Skin epidermis (tissue), 12 donors: ENCODE measurements at regions not wholly inside any gene's neighbourhood (a gene's known extent, or its start where the extent isn't known, plus 50 kb on each side); places are given as distances from the start of the nearest gene placed in this dataset.

Source experiments
- H3K27ac ChIP-seq, 21 experiments: fragments of 200-600 bp; sonication (generic) in 11 of 21; one replicate each; pipeline ENCODE4 v1.5.0; 2020; ENCODE audit warnings: mild to moderate bottlenecking in 3 of 21, inconsistent platforms in 2 of 21, moderate library complexity in 2 of 21
- H3K4me3 ChIP-seq, 7 experiments: fragments of 200-600 bp; sonication (generic) in 2 of 7; one replicate each; pipeline ENCODE4 v1.5.0; 2020; ENCODE audit warnings: inconsistent platforms in 2 of 7, mild to moderate bottlenecking in 2 of 7, moderate library complexity in 1 of 7

DNA sequence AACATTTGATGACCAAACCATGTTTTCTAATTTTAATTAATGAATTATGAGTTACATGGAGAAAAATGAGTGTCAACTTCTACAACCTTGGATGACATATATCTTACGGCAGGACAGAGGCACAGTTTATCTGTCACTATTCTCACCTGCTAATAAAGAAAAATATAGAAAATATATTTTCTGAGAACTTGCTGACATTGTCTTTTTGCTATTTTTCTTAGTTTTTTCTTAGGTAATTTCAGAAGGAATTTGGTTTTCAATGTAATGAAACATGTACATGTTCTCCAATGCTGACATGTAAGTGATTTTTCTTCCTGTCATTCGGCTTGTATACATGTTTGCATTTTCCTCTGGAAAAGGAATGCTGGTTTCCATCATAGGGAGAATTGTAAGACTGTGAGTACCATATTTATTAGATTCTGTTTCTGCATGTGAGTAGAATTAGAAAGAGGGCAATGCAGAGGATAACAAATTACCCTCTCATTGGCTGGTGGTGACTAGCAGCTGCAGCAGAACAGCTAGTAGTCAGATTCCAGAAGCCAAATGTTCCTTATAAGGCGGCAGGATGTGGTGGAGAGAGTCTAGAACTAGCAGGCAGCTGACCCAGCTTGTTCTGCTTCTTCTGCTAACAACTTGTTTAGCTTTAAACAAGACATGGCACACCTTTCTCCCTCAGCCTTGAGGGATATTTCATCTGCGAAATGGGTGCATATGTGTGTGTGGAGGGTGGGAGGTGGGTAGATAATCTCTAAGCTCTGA lies 132.8 kb upstream of the SPACA1 start:
- H3K4me3 ChIP-seq = no peak overlapping the region
- H3K27ac ChIP-seq = no peak overlapping the region

DNA sequence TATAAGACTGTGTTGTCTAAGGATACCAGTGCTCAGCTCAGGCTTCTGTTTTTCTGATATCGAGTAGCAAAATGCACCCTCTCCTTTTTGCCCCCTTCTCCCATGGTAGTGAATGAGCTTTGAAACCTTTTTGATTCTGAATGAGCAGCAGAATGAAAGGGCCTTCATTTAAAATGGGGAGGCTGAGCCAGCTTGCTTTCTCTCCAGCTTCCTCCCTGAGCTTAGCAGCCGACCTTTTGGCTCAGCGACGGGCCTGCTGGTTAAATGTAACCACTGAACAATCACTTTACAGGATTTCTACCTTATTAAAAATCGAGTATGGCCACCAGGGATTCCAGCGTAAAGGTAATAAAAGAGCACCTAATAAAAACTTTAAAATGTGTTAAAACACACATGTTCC lies 133.7 kb upstream of the SPACA1 start:
- Histone ChIP-seq H3K27ac (no peak overlapping the region), H3K4me3 (no peak overlapping the region)

DNA sequence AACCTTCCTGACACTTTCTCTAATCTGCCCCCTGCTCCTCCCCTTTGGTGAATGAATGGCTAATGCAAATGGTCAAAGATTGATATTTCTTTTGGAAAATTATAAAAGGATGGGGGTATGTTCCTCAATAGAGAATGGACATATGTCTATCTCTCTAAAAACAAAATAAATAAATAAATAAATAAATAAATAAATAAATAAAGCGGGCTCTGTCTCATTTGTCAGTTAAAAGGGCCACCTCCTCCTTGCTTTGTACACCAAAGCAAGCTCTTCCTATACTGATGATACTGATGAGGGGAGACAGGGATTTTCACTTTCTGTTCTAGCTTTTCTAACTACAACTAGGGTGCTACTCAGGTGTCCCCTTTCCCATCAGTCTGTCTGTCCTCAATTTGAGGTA lies 135.5 kb upstream of the SPACA1 start:
- Histone ChIP-seq H3K27ac (no peak overlapping the region), H3K4me3 (no peak overlapping the region)

DNA sequence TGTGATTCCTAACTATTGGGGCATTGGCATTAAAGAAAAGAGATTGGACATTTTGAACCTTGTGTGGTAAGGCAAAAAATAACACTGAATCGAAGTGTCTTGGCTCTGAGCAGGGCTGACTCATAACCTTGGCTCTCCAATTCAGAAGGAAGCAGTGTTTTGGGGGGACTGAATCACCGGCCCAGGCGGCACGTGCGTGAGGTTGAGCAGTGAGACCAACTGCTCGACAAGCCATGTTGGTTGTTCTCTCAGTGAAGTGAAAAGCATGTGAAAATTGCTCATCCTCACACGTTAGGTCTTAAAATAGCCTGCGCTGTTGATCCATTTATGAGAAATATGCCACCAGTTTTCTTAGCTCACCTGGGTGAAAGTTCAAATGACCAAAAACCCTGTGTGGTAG lies 137.8 kb upstream of the SPACA1 start:
- Histone ChIP-seq H3K4me3 (no peak overlapping the region), H3K27ac (no peak overlapping the region)

DNA sequence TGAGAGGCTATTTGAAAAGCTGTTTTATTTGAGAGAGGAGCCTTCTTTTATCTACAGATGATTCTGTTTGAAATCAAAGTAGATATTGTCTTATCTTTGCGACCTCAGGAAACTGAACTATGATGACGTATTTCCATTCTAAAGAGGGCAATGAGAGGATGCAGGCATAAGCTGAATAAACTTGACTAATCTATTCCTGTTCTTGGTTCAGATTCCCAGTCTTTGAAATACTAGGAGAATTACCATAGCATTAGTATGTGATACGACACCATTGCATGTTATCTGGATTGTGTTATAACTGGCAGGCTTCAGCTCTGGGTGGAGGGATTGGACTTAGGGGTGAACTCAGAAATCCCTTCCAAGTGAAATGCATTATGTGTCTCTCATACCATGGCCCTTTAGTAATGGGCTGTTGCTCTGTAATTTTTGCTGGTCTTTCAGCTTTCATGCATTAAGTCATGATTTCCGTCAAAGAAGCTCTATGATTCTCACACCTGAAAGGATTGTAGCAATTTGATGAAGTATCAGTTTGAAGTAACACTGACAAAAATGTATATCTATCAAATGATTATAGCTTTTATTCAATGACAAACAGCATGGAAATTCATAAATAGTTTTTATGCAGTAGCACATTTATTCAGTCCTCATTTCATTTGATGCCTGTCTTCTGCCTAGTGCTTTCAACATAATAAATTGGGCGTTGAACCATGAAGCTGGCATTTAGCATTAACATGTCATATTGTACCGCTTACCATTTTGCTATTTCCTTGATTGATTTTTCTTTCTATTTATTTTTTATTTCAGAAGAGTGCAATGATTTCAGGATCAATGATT lies 138.4 kb upstream of the SPACA1 start:
- H3K27ac ChIP-seq = no peak overlapping the region
- no peak overlapping the region for H3K4me3 ChIP-seq

DNA sequence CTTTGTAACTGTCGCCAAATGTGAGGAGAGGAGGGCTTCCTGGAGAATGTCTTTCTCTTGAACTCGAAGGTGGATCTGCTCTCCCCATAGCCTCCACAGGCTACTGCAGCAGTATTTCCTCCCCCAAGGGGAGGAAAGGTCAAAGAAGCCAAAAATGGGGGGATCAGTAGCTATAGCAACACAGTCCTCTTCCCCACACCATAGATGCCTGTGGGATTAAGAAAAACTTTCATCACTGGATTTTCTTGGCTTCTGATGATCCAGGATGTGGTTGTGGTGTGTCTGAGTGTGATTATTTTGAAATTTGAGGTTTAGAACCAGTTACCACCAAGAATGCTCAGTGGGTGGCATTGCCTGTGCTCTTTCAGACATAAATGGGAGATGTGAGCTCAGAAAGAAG lies 140.1 kb upstream of the SPACA1 start:
- H3K27ac ChIP-seq = no peak overlapping the region
- no peak overlapping the region for H3K4me3 ChIP-seq

DNA sequence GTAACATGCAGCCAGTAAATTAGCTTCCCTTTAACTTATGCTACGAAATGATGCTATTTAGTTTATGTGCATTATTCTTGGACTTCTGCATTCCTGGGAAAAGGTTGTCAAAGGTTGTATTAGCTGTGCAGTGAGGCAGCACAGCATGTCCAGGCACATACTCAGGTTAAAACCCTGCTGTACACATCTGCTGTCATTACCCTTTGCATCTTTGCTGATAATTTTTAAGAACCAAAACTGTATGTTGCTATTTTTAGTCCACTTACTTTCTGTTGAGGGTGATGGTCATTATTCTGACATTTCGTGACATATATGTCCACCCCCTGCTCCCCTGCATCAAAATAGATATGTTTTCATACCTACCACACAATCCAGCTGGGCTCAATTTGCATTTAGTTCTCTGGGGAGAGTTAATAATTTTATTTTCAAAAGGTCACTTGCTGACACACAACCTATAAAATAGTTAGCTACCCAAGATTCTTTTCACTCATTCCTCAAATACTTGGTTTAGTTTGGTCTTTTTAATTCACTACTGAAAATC lies 142.5 kb upstream of the SPACA1 start:
- Histone ChIP-seq H3K4me3 (no peak overlapping the region), H3K27ac (no peak overlapping the region)

DNA sequence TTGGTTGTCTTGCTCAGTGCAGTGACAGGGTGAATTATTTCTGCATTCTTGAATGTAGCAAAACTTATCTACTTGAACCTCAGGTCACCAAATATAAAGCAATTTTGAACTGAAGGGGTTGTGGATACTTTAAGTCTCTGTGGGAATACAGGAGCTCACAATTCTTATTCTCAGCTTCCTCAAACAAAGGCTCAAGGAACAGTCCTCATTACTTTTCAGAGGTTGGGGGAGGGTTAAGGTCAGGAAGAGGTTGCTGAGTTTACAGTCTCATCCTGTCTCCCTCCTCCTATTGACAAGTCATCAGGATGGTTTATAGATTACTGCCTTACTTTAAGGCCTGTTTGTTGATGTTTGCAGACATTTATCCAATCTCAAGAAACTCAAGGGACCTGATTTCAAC lies 143.6 kb upstream of the SPACA1 start:
- no peak overlapping the region for H3K4me3 ChIP-seq
- H3K27ac ChIP-seq = no peak overlapping the region

DNA sequence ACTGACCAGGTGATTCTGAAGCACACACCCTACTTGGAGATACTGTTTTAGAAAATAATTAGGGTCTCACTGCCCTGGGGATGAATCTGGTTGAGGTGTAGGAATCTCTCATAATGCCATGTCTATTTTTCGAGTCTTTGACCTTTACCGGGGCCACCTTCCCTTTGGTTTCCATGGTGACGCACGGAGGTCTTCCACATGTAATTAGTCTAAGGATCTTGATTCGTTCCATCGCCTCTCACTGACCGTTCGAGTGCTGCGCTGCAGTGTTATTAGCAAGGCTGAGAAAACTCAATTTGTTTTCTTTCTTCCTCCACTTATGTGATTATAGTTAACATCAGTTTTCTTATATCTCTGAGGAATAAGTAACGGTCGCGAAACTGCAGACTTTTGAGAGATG lies 144.3 kb upstream of the SPACA1 start:
- Histone ChIP-seq H3K27ac (no peak overlapping the region), H3K4me3 (no peak overlapping the region)

DNA sequence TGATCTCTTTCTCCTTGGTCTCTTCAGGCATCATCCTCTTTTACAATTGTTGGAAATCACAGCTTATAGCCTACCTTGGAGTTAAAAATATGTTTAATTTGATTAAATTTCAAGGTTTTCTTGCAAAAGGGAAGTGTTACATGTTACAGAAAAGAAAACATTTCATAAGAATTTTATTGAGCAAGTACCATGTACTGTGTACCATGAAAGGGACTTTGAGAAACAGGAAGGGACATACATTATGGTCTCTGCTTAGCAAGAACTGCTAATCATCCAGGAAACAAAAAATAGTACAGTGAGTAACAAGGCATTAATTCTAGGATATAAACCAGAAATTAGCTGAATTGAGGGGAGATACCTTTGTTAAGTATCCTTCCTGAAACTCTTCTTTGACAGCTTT lies 145.3 kb upstream of the SPACA1 start:
- Histone ChIP-seq H3K27ac (no peak overlapping the region), H3K4me3 (no peak overlapping the region)

DNA sequence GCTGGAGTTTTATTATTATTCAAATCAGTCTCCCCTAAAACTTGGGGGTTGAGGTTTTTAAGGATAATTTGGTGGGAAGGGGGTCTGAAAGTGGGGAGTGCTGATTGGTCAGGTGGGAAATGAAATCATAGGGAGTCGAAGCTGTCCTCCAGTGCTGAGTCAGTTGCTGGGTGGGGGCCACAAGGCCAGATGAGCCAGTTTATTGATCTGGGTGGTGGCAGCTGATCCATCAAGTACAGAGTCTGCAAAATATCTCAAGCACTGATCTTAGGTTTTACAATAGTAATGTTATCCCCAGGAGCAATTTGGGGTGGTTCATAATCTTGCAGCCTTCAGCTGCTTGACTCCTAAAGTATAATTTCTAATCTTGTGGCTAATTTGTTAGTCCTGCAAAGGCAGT lies 146.0 kb upstream of the SPACA1 start:
- Histone ChIP-seq H3K4me3 (no peak overlapping the region), H3K27ac (no peak overlapping the region)

DNA sequence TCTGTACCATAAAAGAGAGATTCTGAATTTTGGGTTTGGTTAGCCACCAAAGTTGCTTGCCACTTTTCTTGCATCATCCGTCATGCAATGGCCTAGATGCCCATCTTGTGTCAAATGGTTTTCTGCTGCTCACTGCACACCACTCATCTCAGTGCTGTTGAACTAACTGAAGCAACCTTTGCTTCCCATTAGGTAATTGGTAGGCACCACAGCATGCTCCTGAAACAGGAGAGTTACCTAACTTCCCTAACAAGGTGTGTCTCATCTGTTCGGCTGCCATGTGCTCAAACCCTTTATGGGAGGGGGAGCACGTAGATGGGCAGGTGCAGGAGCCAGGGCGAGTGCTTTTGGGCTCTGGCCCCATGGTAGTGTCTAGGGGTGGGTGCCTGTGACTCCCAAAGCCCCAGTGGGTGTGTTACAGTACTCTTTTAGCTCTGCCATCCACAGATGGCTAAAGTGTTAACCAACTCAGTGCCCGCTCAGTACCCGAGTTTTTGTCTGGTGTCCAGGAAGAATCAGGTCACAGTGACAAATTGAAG lies 147.4 kb upstream of the SPACA1 start:
- Histone ChIP-seq H3K4me3 (no peak overlapping the region), H3K27ac (no peak overlapping the region)

DNA sequence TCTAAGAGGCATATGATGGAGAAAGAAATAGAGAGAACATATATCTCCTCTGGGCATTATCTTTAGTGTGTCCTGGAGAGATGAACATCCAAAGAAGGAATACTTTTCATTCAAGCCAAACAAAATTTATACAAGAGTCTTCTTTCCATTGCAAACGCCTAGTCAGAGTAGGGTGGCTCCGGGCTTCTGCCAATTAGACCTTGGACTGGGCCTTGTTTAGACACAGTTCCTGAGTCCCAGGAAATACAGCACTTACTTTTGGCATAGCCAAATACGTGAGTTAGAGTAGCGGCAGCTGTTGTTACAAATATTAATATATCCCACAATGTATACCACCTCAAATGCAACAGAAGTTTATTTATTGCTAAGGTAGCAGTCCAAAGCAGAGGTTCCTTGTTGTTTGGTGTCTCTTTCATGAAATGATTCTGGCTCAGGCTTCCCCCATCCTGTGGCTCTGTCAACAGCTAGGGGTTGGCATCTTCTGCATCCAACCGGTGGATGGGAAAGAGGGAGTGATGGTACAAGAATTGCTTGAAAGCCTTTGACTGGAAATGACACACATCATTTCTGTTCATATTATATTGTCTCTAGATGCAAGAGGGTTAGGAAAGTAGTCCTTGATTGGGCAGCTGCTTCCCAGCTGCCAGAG lies 148.0 kb upstream of the SPACA1 start:
- H3K27ac ChIP-seq = no peak overlapping the region
- no peak overlapping the region for H3K4me3 ChIP-seq

DNA sequence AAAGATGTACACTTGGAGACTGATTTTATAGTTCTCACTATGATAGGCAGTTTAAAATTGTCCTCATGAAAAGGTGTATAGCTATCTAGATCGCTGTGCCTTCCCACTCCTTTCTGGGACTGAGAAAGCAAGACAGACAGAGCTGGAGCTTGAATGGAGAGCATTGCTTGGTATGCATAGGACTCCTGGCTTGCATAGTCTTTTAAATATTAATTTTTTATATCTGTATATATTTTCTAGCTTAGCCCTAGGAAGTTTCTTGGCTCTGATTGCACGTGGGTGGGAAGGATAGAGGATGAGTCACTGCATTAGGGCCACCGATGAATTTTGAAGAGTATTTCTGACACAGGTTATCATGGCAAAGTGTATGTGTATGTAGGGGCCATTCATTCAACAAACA lies 150.0 kb upstream of the SPACA1 start:
- H3K4me3 ChIP-seq = no peak overlapping the region
- no peak overlapping the region for H3K27ac ChIP-seq

DNA sequence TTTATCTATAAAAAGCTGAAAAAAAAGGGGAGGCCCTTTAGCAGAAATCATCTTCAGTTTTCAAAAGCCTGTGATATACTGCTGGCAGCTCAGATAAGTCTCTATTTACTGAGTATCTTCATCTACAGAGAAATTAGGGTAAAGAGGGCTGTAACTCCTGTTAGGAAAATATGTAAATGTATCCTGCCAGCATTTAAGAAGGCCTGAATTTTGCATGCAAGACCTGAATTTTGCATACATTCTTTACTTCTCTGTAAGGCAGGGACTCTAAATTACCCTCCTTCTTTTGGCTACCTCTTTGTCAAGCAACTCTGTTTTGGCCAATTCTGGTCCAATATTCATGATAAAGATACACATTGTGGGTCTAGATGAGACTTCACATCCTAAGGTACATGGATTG lies 150.6 kb upstream of the SPACA1 start:
- Histone ChIP-seq H3K4me3 (no peak overlapping the region), H3K27ac (no peak overlapping the region)

DNA sequence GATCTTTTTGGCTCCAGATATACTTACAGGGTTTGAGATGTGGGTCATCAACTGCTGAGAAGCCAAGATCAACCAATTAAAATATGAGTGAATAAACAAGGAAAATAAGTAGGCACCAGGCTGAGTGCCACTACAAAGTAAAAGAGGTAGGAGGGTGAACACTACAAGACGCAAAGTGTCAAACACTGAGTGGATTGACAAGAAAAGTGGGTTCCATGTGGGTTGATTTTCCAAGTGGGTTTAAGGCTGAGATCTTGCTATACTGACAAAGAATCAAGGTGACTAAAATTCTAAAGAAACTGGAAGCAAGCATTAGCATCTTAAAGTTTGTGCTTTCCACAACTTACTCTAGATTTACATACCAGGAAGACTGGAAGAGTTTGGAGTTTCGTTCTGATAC lies 160.4 kb upstream of the SPACA1 start:
- H3K4me3 ChIP-seq = no peak overlapping the region
- no peak overlapping the region for H3K27ac ChIP-seq

DNA sequence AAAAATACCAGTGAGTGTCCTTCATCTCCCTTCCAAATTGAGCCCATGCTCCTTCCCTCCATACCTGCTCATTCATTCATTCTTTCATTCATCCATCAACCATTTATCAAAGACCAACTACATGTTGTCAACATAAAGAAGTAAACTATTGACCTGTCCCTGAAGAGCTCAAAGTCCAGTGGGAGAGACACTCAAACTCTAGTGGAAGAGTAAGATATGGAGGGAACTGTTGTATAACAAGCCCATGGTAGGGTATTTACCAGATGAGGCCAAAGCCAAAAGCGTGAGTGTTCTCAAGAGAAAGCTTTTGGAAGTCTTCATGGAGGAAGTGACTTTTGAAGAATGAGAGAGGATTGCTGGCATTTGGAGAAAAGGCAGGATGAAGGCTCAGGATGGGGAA lies 163.4 kb upstream of the SPACA1 start:
- no peak overlapping the region for H3K4me3 ChIP-seq
- H3K27ac ChIP-seq = no peak overlapping the region

DNA sequence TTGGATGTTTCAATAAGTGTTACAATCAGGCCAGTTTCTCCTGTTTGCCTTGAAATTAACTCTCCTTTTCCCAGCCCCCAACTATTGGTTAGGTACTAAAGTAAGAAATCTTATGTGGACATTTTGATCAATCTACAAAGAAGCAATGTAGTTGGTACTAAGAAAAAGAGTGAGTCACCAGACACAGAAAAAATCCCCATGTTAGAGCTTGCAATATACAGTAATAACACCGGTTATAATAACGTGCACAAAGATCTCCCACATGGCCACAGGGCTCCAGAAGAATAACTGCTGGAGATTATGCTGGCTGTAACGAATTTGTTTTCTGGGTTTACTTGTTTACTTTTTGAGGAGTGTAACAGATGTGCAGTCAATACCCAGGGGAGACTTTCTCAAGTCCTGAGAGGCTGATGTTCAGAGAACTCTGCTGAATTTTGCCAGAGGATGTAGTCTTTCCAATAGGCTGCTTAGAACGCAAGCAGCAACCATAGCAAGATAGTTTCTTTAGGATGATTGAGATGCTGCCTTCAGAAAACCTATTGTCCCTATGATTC lies 166.2 kb upstream of the SPACA1 start:
- no peak overlapping the region for H3K4me3 ChIP-seq
- H3K27ac ChIP-seq = no peak overlapping the region

DNA sequence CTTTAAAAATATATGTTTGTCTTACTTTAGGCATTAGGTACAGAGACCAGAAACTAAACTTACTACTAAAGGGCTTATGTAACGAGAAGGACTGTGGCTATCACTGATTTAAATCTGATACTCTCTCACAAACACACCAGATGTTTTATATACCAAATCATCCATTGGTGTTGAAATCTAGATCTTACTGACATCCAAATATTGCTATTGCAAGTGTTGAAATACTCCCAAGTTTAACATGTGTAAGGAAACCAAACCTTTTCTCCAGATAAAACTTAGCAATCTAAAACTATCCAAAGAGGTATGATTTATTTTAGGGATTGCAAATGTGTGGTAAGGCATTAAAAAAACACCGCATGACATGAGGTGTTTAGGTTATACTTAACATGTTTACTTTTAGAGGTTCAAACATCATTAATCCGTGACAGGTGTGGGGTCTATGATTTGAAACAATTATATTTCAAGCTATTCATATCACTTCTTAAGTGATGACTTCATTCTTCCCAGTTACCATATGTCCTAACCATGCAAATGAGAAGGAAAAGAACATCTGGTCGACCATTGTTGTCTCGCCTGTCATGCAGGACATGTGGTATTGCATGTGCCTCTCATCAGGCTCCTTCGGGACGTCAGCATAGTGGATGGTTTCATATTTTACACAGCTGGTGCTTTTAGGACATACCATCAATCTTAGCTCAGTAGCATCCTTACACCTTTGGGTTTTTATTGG lies 168.3 kb upstream of the SPACA1 start:
- Histone ChIP-seq H3K27ac (no peak overlapping the region), H3K4me3 (no peak overlapping the region)

DNA sequence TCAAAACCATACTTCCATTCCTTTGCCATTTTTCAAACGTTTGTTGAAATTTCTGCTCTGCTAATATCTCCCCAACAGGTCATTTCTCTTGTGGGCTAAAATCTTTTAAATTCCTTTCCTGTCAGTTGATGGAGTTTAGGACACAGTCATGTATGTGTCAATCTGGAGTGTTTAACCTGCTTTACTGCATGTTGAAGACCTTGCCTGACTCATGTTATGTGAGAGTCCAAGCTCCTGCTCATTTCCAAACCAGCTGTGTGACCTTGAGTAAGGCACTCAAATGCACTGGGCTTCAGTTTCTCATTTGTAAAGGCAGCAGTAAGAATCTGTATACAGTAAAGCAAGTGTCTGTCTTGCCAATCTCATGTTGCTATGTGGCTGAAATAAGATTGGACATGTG lies 171.9 kb upstream of the SPACA1 start:
- H3K4me3 ChIP-seq = no peak overlapping the region
- no peak overlapping the region for H3K27ac ChIP-seq
